HG03025 (cell line): ENCODE measurements at regions not wholly inside any gene's neighbourhood (a gene's known extent, or its start where the extent isn't known, plus 50 kb on each side); places are given as distances from the start of the nearest gene placed in this dataset.

Source experiments
- ATAC-seq: cut with Tn5 transposase; IDR thresholded peaks from one replicate; pipeline ENCODE4 v1.9.1; 2021; ENCODE audit warnings: mild to moderate bottlenecking, moderate library complexity; ENCODE audit not compliant: unreplicated experiment, low FRiP score

DNA sequence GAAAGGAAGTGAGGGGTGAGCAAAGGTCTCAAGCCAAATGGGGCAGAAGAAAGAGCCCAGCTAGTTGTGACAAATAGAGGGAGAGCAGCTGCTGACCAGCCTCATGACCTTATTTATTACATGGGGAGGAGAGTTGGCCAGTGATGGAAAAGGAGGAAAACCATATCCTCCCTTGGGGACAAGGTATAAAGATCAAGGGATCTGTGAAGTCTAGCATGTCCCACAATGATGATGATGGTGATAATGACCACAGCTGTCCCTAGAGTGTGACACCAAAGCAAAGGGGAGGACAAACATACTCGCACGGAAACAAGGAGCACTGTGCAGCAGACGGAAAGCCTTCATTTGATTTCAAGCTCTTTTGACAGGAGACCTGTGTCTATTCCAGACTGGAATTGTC, 190.4 kb upstream of the MCHR2 start:
- no peak for ATAC-seq

GRCh38 chr6:100182313-100182712, 188.3 kb upstream of the MCHR2 start:
- no peak for ATAC-seq

- no peak for ATAC-seq
These were observed 187.3 kb upstream of the MCHR2 start for GRCh38 chr6:100181309-100181708.

GRCh38 chr6:100179576-100179975, 185.6 kb upstream of the MCHR2 start:
- no peak for ATAC-seq

DNA sequence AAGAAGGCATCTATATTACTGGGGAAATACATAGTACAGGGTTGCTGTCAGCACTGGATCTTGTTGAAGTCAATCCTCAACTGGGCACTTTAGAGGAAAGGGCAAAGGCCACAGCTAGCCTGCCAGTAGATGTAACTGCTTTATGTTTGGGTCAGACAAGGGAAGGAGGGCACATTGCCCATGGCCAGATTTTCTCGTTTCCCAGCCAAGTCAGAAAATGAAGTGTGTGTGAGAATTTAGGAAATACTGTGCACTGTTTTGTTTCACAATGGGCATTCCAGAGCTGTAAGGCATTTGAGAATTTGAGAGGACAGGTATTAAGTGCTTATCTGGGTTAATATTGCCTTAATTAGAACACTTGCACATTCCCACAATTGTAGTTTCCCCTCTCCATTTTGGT, 183.9 kb upstream of the MCHR2 start:
- ATAC-seq = no peak

GRCh38 chr6:100176951-100177710, 183.1 kb upstream of the MCHR2 start:
- no peak for ATAC-seq

- ATAC-seq = no peak
These were observed 182.4 kb upstream of the MCHR2 start for GRCh38 chr6:100176311-100176950.

- no peak for ATAC-seq
These were observed 181.8 kb upstream of the MCHR2 start for GRCh38 chr6:100175814-100176310.

DNA sequence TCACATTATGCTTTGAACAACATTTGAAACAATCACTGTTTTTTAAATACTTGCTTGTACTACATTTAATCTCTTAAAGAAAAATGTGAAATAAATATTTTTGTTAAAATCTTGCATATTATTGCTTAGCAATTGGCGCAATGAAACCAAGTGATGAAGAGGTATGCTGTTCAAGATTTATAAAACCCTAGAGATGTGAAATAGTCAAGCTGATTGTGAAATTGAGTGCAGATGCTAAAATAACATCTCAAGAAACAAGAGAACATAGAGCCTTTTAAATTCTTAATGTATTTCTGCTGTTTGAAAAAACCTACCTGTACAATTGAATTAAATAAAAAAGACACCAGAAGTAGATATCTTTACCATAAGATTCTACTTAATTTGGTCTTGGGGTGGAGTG, 179.2 kb upstream of the MCHR2 start:
- ATAC-seq = no peak

DNA sequence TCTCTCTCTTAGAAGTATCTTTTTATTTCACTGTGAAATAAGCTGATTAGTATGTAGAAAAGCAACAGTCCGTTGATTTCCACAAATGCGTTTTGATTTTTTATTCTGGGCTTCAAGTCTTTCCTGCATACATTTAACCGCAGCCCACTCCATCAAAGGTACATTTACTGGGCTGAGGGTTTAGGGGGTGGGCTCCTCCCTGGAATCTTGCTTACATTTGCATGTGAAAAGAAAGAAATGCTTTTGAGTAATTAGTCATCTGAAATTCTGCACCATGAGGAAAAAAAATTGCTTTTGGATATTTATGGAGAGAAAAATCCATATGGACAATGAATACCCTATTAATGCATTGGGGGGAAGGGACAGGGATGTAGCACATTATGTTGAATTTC, 178.3 kb upstream of the MCHR2 start:
- no peak for ATAC-seq

DNA sequence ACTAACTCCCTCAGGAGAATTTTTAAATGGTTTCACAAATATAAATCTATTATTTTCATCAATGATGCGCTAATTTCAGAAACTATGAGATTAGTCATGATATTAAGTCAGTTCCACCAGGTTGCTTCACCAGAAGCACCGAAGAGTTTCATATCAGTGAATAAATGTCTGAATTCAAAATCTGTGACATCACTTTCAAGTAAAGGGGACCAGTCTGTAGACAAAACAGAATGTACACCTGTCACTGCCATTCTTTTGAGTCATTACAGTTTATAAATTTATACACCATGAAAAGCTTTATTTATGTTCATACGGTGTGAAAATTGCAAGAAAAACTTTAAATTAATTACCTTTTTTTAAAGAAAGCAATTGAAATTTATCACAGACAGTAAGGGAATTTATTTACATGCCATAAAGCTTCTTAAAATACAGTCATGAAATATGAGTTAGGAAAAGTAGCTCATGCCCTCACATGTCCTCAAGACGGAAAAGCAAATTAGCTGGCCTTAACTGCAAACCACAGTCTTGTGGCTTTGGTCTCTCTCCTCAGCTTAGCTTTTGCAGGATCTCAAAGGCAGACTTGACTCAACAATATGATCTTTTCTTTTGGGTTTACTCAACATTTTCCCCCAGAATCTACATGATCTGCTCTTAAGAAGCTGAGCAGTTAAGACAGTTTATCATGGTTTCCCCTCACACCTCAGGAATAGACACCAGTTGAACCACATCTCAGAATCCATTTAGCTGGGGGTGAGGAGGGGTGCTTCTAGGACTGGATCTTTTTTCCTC, 177.7 kb upstream of the MCHR2 start:
- peak; percentile 66 for ATAC-seq

GRCh38 chr6:100168148-100168547, 174.1 kb upstream of the MCHR2 start:
- ATAC-seq = no peak

DNA sequence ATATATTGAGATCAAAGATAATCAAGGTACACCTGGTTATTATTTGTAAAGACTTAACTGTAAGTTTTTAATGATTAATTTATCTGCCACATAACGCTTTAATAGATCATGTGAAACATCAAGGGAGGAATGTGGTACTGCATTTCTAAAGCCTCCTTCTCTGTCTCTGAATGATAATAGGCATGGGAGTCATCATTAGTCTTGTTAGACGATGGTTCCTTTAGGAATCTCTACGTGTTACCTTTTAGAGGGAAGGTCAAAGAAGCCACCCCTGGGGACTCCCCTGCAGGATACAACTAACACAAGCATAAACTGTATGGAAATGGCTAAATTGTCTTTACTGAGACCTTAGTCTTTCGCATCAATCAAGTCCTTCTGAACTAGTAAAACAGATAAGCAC, 173.6 kb upstream of the MCHR2 start:
- no peak for ATAC-seq

DNA sequence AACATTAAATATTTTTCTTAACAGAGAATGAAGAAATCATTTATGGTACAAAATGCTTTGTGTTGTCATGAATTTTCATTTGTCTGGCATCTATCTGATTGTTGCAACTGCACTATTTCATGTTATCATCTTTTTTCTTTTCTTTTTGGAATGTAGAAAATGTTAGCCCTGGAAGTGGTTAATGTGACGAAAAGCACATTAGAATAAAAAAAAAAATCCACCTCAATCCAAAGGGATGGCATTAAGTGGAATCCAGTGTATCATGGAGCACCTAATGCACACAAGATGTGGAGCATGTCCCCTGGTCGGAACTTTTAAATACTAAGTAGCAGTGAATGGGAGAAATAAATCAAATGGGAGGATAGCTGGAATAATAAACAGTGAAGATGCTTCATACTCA, 172.9 kb upstream of the MCHR2 start:
- no peak for ATAC-seq

DNA sequence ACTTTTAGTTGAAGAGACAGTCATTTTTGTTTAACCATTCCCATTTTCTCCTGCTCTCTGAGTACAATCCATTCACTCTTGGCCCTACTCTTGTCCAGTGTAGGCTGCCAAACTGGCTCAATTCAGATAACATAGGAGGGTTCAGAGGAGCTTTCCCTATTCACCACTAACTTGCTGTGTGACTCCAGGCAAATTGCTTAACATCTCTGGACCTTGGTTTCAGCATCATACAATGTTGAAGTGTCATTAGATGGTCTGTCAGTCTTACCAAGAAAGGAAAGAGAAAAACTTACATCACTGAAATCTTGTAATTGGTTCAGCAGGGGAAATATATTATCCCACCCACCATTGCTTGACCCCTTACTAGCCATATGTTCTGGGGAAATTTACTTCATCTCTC, 171.4 kb upstream of the MCHR2 start:
- ATAC-seq = no peak

GRCh38 chr6:100163035-100163434, 169.0 kb upstream of the MCHR2 start:
- no peak for ATAC-seq

GRCh38 chr6:100161782-100162365, 167.9 kb upstream of the MCHR2 start:
- ATAC-seq = no peak

GRCh38 chr6:100160930-100161329, 166.9 kb upstream of the MCHR2 start:
- no peak for ATAC-seq

- no peak for ATAC-seq
These were observed 161.1 kb upstream of the MCHR2 start for GRCh38 chr6:100155141-100155540.

DNA sequence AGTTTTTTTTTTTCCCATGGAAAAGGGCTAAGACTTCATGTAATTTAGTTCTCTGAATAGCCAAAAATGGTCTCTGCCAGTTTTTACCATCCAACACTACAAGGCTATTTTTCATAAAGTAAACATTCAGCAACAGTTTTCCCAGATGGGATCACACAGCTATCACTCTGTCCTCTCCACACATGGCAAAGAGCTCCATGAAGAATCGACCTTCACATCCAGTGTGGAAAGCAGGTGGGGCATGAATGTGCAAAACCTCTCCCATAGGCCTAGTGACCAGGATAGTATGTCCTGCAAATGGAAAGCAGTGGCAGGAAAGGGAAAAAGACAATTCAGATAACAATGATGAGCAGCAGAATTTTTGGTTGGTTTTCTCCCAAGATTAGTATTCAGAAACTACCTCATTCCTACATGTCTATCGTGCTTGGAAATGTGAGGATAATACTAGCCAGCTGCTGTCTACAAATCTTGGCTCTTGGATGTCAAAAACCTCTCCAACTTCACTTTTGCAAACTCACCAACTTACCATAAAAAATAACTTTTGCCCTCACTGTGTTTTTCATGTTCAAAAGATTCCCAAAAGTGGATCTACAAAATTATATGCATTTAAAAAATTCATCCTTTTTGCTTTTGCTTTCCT, 159.7 kb upstream of the MCHR2 start:
- ATAC-seq = no peak

- ATAC-seq = no peak
These were observed 158.2 kb upstream of the MCHR2 start for GRCh38 chr6:100152201-100152600.
